G401.6 (cell line): ENCODE measurements at regions not wholly inside any gene's neighbourhood (a gene's known extent, or its start where the extent isn't known, plus 50 kb on each side); places are given as distances from the start of the nearest gene placed in this dataset.

Experiments
- FAIRE-seq: peaks from 2 replicates; lab custom pipeline; 2012; peaks lifted over from hg19 to GRCh38; lab: Jason Lieb, UNC

GRCh38 chr11:92384802-92385201 lies 160.2 kb downstream of the FAT3 start:
- no peak for FAIRE-seq

- FAIRE-seq: no peak
Measured at GRCh38 chr11:92386577-92386976, 162.0 kb downstream of the FAT3 start.

GRCh38 chr11:92387859-92388258 lies 163.2 kb downstream of the FAT3 start:
- no peak for FAIRE-seq

GRCh38 chr11:92388380-92388779 lies 163.8 kb downstream of the FAT3 start:
- no peak for FAIRE-seq

- FAIRE-seq: no peak
Measured at GRCh38 chr11:92390783-92391182, 166.2 kb downstream of the FAT3 start.

- no peak for FAIRE-seq
Measured at GRCh38 chr11:92391364-92391763, 166.7 kb downstream of the FAT3 start.

GRCh38 chr11:92391808-92392207 lies 167.2 kb downstream of the FAT3 start:
- no peak for FAIRE-seq

- no peak for FAIRE-seq
Measured at GRCh38 chr11:92393218-92393617, 168.6 kb downstream of the FAT3 start.

GRCh38 chr11:92396133-92396532 lies 171.5 kb downstream of the FAT3 start:
- no peak for FAIRE-seq

GRCh38 chr11:92397221-92397755 lies 172.7 kb downstream of the FAT3 start:
- FAIRE-seq: no peak

- FAIRE-seq: no peak
Measured at GRCh38 chr11:92399705-92400104, 175.1 kb downstream of the FAT3 start.

GRCh38 chr11:92401520-92401919 lies 176.9 kb downstream of the FAT3 start:
- FAIRE-seq: no peak

GRCh38 chr11:92406472-92406871 lies 181.9 kb downstream of the FAT3 start:
- no peak for FAIRE-seq

- no peak for FAIRE-seq
Measured at GRCh38 chr11:92409355-92409754, 184.7 kb downstream of the FAT3 start.

- no peak for FAIRE-seq
Measured at GRCh38 chr11:92409956-92410355, 185.3 kb downstream of the FAT3 start.

- no peak for FAIRE-seq
Measured at GRCh38 chr11:92410526-92410925, 185.9 kb downstream of the FAT3 start.

GRCh38 chr11:92411431-92411830 lies 186.8 kb downstream of the FAT3 start:
- no peak for FAIRE-seq

- FAIRE-seq: no peak
Measured at GRCh38 chr11:92413757-92414513, 189.3 kb downstream of the FAT3 start.

GRCh38 chr11:92416971-92417725 lies 192.5 kb downstream of the FAT3 start:
- no peak for FAIRE-seq

- FAIRE-seq: no peak
Measured at GRCh38 chr11:92423115-92424034, 198.8 kb downstream of the FAT3 start.

GRCh38 chr11:92424281-92424680 lies 199.7 kb downstream of the FAT3 start:
- FAIRE-seq: no peak

GRCh38 chr11:92425127-92425526 lies 200.5 kb downstream of the FAT3 start:
- FAIRE-seq: no peak
